HG02571 (cell line): ENCODE measurements at regions not wholly inside any gene's neighbourhood (a gene's known extent, or its start where the extent isn't known, plus 50 kb on each side); places are given as distances from the start of the nearest gene placed in this dataset.
"Not testable (repeated sequence)": the region's sequence is repeated elsewhere in the genome, so short reads cannot be mapped to it uniquely, and the experiment has no call there.

Experiments used
- ATAC-seq: cut with Tn5 transposase; IDR thresholded peaks from one replicate; pipeline ENCODE4 v1.9.1; 2021; ENCODE audit warnings: mild to moderate bottlenecking, moderate library complexity; ENCODE audit not compliant: unreplicated experiment

GRCh38 chr6:141131616-141132015, 1001.1 kb upstream of the GJE1 start:
- no peak for ATAC-seq

GRCh38 chr6:141123497-141123896, 1009.2 kb upstream of the GJE1 start:
- ATAC-seq = no peak

DNA sequence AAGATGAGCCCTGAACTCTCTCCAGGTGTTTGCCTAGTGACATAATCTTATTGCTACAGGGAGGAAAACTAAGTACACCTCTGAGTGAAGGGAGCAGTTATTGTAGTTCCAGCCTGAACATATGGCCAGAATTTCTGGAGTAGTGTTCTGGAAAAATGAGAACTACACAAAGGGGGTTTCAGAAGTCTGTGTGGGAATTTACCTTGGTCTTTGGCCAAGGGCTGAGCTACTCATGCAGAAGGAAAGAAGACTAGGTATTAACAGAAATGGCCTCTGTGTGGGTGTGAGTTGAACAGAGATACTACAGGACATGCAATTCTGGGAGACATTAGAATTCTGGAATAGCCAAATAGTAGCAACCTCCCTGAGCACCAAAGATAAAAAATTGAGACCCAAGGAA, 1009.7 kb upstream of the GJE1 start:
- no peak for ATAC-seq

GRCh38 chr6:141118991-141119390, 1013.7 kb upstream of the GJE1 start:
- no peak for ATAC-seq

DNA sequence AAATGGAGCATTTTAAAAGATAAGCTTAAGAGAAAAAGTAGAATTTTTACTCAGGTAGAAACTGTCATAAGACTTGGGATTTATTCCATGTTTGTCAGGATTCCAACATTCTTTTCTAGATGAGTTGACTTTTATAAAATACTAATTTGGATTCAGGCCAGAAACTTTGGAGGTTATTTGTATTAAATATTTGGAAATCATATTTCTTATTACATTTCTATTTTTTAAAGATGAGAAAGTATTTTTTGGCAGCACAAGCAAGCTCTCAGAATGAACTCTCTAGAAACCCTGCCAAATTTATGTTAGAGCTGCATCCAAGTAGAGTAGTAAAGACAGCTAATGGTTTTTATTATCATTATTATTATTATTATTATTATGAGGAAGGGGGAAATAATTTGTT, 1014.9 kb upstream of the GJE1 start:
- no peak for ATAC-seq

DNA sequence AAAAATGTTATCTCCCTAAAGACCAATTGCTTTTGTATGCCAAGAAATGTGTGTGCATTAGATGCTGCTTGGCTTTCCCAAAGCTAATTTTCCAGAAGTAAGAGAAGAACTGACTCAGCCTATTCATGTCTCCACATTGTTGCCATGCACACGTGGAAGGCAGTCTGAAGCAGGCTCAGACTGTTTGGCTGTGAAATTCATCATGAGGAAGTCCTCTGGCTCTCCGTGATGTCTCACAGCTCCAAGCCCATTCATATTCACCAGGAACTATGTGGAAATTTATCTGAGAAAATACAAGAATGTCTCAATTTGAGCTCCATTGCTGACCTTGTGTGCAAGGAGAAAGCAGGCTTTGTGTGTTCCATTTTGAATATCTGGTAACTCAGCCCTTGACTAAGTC, 1022.2 kb upstream of the GJE1 start:
- ATAC-seq = no peak

- no peak for ATAC-seq
Measured at GRCh38 chr6:141107591-141108160, 1025.0 kb upstream of the GJE1 start.

DNA sequence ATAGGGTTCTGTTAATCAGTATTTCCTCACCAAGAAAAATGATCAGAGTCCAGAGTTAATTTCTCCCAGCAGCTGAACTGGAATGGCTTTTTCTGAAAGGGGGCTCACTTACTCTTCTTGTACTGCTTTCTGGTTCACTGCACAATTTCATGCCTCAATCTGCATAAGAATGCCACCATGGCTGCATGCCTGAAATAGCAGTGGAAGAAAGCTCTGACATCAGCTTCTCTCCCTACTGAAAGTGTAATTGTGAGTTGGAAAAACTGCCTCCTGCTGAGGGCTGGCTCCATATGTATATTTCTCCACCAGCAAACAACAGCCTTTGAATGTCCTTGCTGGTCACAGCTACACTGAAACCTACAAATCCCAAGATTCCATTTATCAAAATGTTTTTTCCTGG, 1027.2 kb upstream of the GJE1 start:
- no peak for ATAC-seq

GRCh38 chr6:141103246-141103645, 1029.5 kb upstream of the GJE1 start:
- ATAC-seq = no peak

- ATAC-seq = no peak
Measured at GRCh38 chr6:141097471-141097870, 1035.3 kb upstream of the GJE1 start.

DNA sequence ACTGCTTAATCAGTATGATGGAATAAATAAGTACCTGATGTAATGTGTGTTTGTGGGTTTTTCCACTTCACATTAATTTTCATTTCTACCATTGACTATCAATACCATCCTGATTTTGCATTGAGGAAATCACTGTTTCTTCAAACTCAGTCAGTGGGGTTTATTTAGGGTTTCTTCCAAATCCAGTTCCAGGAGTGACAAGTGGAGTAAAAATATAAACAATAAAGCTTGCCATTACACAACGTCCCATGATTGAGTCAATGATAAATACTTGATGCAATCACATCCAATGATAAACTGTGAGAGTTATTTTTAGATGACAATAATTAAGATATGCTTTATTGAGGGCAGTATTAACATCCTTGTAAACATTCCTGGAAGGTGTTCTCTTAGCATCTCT, 1037.4 kb upstream of the GJE1 start:
- ATAC-seq = no peak

DNA sequence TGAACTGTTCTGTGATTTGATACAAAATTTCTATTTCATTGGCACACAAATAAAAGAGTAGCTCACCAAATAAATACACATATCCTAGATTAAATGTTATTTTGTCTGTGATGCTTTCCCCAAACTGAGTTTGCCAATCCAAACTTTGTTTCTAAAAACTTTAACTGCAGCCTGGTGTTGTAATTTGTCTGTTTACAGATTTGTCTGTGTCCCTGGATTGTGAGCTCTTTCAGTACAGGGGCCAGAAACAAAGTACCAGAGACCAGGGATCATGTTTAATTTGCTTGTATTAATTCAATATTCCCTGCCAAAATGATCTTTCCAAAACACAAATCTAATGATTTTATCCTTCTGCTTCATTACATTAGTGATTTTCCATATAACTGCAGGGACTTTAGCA, 1044.6 kb upstream of the GJE1 start:
- no peak for ATAC-seq

GRCh38 chr6:141077355-141078333, 1055.1 kb upstream of the GJE1 start:
- ATAC-seq = peak; percentile 70

DNA sequence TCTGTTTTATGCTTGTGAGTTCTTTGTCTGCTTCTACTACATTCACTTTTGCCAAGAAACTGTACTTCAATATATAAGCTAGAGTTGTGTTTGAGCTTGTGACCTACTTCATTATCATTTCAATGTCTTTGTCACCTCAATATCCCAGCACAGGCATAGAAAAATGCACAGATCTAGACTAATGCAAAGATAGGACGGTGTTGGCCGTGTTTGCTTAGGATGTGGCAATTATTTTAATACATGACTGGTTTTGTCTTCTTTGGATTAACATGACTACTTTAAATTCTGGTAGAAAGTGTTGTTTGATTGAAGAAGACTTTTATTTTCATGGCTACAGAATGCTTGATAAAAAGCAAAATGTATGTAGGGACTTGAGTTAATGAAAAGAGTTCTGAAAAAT, 1075.0 kb upstream of the GJE1 start:
- no peak for ATAC-seq

DNA sequence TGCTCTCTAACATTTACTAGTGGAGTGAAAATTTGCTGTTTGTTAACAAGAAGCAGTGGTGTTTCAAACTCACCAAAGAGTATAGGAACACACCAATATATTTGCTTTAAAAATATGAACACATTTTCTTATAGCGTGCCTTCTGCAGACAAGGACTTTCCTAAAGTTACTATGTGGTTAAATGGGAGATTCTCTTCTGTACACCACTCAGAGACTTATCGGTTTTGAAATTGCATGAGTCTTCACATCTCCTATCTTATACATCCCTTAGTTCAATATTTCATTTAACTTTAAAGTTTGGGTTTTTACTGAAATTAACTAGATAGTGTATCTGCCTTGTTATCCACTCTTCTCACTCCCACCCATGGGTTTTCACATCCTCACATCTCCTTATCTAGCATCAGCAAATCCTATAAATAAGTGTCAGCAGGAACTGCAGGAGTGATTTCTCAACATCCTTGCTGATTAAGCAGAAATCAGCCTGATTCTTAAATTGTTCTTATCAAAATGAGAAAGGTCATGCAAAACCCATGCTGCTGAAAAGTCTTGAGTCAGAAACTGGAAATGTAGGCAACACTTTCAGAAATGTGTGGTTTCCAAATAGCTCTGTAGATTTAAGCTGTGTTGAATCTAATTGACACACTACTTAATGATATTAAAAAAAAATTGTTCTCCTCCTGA, 1075.6 kb upstream of the GJE1 start:
- no peak for ATAC-seq

- no peak for ATAC-seq
Measured at GRCh38 chr6:141050471-141050870, 1082.3 kb upstream of the GJE1 start.

- ATAC-seq = no peak
Measured at GRCh38 chr6:141048451-141048850, 1084.3 kb upstream of the GJE1 start.

DNA sequence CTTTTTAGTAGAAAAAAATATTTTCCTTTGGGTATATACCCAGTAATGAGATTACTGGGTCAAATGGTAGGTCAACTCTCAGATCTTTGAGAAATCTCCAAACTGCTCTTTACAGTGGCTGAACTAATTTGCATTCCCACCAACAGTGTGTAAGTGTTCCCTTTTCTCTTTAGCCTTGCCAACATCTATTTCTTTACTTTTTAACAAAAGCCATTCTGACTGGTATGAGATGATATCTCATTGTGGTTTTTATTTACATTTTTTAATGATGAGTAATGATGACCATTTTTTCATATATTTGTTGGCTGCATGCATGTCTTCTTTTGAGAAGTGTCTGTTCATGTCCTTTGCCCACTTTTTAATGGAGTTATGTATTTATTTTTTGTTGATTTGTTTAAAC, 1086.2 kb upstream of the GJE1 start:
- not testable (repeated sequence) for ATAC-seq

GRCh38 chr6:141041596-141042087, 1091.1 kb upstream of the GJE1 start:
- no peak for ATAC-seq

- ATAC-seq = no peak
Measured at GRCh38 chr6:141035312-141036200, 1097.2 kb upstream of the GJE1 start.

DNA sequence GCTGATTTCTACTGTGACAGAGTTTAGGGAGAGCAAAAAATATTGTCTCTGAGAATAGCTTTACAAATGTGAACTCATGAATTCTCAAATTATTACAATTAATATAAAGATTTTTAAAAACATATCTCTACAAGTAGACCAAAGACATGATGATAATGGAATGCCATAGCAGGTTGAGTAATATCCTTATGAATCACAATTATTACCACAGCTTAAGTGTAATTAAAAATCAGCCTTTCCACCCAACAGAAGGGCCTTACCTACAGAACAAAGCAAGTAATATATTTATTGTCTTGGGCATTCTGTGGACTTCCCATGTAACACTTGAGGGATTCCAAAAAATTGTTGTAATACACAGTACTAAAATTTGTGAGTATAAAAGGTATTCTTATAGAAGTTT, 1099.6 kb upstream of the GJE1 start:
- no peak for ATAC-seq
